VCaP (cell line): ENCODE measurements at regions not wholly inside any gene's neighbourhood (a gene's known extent, or its start where the extent isn't known, plus 50 kb on each side); places are given as distances from the start of the nearest gene placed in this dataset.

ENCODE experiments used
- H3K27ac ChIP-seq: fragments of 450-650 bp; 2 replicates; pipeline ENCODE4 v1.5.1; 2017
- TF ChIP-seq, protein P1 (sequence below): fragments of 450-650 bp; conservative IDR thresholded peaks from 2 replicates; pipeline ENCODE4 v1.5.1; 2017; ENCODE audit warnings: mild to moderate bottlenecking, moderate library complexity

DNA sequence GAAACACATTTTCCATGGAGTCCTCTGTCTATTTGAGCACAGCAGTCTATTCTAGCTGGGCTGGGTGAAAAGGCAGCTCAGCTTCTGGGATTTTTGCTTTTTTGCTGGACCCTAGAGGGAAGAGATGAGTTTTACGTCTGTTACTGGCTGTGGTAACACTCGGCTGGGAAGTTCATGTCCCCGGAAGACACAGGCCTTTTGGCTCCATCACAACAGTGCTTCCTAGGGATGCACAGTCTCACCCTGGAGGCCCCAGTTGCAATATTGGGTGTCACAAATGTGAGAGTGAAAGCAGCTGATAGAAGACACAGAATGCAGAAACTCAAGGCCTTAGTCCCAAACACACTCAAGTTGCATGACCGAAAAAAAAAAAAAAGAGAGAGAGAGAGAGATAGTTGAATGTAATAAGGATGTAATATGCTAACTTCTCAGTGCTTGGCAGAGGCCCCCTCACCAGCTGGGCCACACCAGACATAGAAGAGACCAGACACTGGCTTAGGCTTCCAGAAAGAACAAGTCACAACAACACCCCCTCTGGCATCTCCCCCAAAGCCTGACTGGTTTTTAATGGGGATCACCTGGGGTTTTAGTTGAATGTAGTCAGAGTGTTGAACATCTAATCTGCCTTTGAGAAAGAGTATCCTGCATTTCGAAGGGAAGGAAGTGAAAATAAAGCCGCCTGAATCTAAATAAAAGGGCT lies 545.4 kb upstream of the FZD8 start:
- no peak overlapping the region for H3K27ac ChIP-seq
- TF ChIP-seq, protein P1, sequence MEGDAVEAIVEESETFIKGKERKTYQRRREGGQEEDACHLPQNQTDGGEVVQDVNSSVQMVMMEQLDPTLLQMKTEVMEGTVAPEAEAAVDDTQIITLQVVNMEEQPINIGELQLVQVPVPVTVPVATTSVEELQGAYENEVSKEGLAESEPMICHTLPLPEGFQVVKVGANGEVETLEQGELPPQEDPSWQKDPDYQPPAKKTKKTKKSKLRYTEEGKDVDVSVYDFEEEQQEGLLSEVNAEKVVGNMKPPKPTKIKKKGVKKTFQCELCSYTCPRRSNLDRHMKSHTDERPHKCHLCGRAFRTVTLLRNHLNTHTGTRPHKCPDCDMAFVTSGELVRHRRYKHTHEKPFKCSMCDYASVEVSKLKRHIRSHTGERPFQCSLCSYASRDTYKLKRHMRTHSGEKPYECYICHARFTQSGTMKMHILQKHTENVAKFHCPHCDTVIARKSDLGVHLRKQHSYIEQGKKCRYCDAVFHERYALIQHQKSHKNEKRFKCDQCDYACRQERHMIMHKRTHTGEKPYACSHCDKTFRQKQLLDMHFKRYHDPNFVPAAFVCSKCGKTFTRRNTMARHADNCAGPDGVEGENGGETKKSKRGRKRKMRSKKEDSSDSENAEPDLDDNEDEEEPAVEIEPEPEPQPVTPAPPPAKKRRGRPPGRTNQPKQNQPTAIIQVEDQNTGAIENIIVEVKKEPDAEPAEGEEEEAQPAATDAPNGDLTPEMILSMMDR: no peak

DNA sequence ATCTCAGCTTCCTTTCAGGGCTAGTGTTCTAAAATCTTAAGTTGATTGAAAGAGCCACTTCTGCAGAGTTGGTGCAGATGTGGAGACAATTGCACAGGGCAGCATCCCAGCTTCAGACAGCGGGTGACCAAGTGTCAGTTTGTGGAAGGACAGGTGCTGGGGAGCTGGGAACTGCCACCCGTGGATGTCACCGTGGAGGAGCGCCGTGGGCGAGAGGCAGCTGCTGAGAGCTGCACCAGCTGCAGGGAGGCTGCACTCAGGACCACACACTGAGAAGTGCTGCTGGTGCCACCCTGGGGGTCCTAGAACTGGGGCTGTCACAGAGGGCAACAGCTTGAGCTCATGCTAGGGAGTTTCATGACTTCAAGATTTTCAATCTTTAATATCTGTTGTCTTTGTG lies 543.0 kb upstream of the FZD8 start:
- TF ChIP-seq, protein P1: no peak
- H3K27ac ChIP-seq: no peak overlapping the region

DNA sequence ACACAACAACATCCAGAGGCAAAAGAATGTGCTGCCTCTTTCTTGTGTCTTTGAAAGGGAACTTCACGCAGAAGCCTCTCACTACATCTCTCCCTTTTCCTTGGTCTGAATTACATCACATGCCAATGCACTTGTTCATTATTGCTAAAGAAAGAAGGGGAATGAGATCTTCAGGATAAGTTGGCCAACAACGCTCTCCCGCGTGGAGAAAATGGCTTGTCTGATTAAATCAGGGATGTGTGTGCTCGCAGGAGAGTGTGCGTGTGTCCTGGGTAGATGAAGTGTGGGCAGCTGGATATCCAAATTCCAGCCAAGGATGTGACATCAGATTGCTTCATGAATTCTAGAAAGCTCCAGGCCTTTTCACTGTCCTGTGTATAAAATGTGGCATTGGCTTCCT lies 541.6 kb upstream of the FZD8 start:
- H3K27ac ChIP-seq: no peak overlapping the region
- TF ChIP-seq, protein P1: no peak

DNA sequence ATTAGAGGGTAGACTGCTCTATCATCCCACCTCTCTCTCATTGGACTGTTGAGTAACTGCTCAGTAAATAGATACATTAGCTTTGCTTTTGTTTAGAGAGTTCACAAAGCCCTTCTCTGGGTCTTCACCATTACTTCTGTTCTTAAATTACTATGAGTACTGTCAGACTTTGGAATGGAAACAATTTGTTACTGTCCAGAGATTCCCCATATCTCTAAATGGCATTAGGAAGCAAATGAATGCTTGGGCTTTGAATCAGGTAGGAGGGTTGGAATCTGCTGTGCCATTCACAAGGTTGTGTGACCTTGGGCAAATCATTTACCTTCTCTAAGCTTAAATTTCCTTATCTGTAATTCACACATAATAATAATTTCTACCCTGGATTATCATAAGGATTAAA lies 541.0 kb upstream of the FZD8 start:
- TF ChIP-seq, protein P1: no peak
- H3K27ac ChIP-seq: no peak overlapping the region

DNA sequence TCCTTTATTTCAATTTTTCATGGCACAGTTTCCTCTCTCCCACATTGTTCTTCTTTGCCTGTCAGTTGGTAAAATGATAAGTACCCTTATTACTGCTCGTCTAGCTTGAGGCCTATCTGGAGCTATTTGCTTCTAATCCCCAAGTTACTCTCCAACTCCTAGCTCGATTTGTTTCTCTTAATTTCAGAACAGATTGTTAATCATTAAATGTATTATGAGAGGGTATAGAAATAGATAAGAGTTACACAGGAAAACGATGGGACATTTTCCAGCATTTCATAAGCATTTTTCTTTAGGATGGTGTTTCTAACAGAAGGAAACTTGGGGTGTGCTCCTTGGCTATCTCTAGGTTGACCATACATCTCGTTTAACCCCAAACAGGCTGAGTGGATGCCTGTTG lies 540.5 kb upstream of the FZD8 start:
- no peak overlapping the region for H3K27ac ChIP-seq
- TF ChIP-seq, protein P1: no peak

DNA sequence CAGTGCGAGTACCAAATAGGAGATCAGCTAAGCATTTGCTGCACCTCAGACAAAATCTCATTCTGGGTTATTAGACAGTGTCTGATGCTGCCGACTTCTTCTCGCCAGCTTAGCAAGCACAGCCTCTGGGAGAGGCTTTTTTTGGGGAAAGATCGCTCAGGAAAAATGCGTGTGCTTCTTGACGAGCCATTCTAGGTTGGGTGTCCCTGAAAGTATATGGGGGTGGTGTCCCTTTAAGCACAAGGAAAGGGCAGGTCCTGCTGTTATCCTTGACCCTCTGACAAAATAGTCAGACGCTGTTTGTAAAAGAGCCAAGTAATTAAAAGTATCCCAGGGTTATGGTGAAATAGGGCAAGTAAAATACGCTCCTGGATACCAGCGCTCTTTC lies 540.1 kb upstream of the FZD8 start:
- H3K27ac ChIP-seq: no peak overlapping the region

DNA sequence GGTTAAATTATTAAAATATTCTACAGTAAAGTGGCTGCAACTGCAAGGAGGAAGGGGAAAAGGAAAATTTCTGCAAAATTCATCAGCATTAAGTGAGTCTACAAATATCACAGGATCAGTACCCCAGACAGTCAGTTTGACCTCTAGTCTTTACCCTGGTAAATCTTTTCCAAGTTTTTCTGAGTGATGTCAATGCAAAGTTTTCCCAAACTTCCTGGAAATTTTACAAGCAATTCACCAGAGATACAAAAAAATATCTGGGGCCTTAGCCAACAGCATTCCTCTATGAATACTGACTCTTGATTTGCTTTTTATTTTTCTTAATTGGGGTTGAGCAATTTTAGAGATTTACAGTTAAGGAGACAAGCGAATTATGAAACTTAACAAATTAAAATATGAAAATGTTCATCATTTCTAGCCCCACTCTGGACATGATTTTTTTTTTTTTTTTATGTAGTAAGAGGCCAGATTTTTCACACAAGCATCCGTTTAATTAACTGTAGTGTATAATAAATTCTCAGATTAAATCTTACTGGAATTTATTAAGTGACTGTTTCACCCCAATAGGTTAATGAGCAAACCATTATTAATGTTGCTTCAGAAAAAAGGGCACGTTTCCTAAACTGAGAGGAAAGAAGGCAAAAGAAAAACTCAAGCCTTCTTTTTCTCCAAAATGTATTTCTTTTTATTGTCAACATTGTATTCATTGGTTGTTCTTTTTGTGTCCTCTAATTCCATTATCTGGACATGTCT lies 539.5 kb upstream of the FZD8 start:
- TF ChIP-seq, protein P1: no peak
- H3K27ac ChIP-seq: no peak overlapping the region

More for the DNA sequence above, 540.1 kb upstream of the FZD8 start:
- TF ChIP-seq, protein P1: no peak
